CD14-positive monocyte (primary cell): ENCODE measurements at regions not wholly inside any gene's neighbourhood (a gene's known extent, or its start where the extent isn't known, plus 50 kb on each side); places are given as distances from the start of the nearest gene placed in this dataset.
A peak's percentile ranks its signal among the peaks of the same experiment; 100 is the strongest.
"Not testable (repeated sequence)": the region's sequence is repeated elsewhere in the genome, so short reads cannot be mapped to it uniquely, and the experiment has no call there.

Experiments
- DNase-seq, 3 donors: peaks; one replicate each; pipeline ENCODE4 v3.0.0-alpha.2; 2011 to 2022
- H2AFZ ChIP-seq: 2 replicates; pipeline ENCODE4 v1.6.0; 2012; ENCODE audit warnings: mild to moderate bottlenecking, low read depth, low read length, inconsistent platforms; ENCODE audit not compliant: insufficient read depth, poor library complexity, severe bottlenecking
- H3K27ac ChIP-seq, 2 donors: 1 replicate in 1 of 2; 2 replicates in 1 of 2; pipeline ENCODE4 v1.5.1; 2012 to 2013; ENCODE audit warnings: low read length in 2 of 2, control low read depth in 1 of 2, inconsistent platforms in 1 of 2, low read depth in 1 of 2, mild to moderate bottlenecking in 1 of 2
- H3K27me3 ChIP-seq, 2 donors: one replicate each; pipeline versions ENCODE4 v1.6.0 to v1.6.1; 2011 to 2013; ENCODE audit warnings: low read length in 2 of 2; ENCODE audit not compliant: control insufficient read depth in 2 of 2, insufficient read depth in 2 of 2
- H3K36me3 ChIP-seq, 2 donors: replicated peaks in 1 of 2; 1 replicate in 1 of 2; 2 replicates in 1 of 2; pipeline versions ENCODE4 v1.5.1 to v1.6.1; 2012 to 2013; ENCODE audit warnings: low read length in 2 of 2, control low read depth in 1 of 2, inconsistent platforms in 1 of 2, mild to moderate bottlenecking in 1 of 2; ENCODE audit not compliant: insufficient read depth in 2 of 2, control insufficient read depth in 1 of 2
- H3K4me1 ChIP-seq, 2 donors: 1 replicate in 1 of 2; 2 replicates in 1 of 2; pipeline versions ENCODE4 v1.5.1 to v1.6.1; 2012 to 2013; ENCODE audit warnings: low read length in 2 of 2, control low read depth in 1 of 2, inconsistent platforms in 1 of 2, mild to moderate bottlenecking in 1 of 2, moderate library complexity in 1 of 2; ENCODE audit not compliant: insufficient read depth in 2 of 2, control insufficient read depth in 1 of 2
- H3K4me2 ChIP-seq: replicated peaks from 2 replicates; pipeline ENCODE3; 2012; ENCODE audit warnings: low read length, moderate library complexity, mild to moderate bottlenecking; ENCODE audit not compliant: poor library complexity, severe bottlenecking; ENCODE audit errors: extremely low read depth
- H3K4me3 ChIP-seq, 3 experiments: fragments of 200-600 bp in 1 of 3; sonication (generic) in 1 of 3; replicated peaks in 1 of 3; 1 replicate in 2 of 3; 2 replicates in 1 of 3; pipeline ENCODE4 v1.5.1; 2011 to 2013; ENCODE audit warnings: low read length in 3 of 3, mild to moderate bottlenecking in 3 of 3, control low read depth in 2 of 3, low read depth in 2 of 3, inconsistent platforms in 1 of 3, moderate library complexity in 1 of 3
- H3K79me2 ChIP-seq: 2 replicates; pipeline ENCODE4 v1.6.0; 2012; ENCODE audit warnings: mild to moderate bottlenecking, control low read depth, inconsistent platforms, low read length, moderate library complexity; ENCODE audit not compliant: insufficient read depth
- H3K9ac ChIP-seq: 2 replicates; pipeline ENCODE4 v1.6.0; 2017; ENCODE audit warnings: low read length, mild to moderate bottlenecking; ENCODE audit not compliant: insufficient read depth, poor library complexity, severe bottlenecking
- H3K9me3 ChIP-seq, 2 donors: replicated peaks in 1 of 2; 1 replicate in 1 of 2; 2 replicates in 1 of 2; pipeline versions ENCODE4 v1.5.1 to v1.6.1; 2012 to 2013; ENCODE audit warnings: low read length in 2 of 2, control low read depth in 1 of 2; ENCODE audit not compliant: control insufficient read depth in 1 of 2, insufficient read depth in 1 of 2
- H4K20me1 ChIP-seq: 2 replicates; pipeline ENCODE4 v1.6.0; 2012; ENCODE audit warnings: mild to moderate bottlenecking, low read length, control low read depth, moderate library complexity; ENCODE audit not compliant: insufficient read depth
- H3K27ac Mint-ChIP-seq, 7 donors: one replicate each; pipeline ENCODE4 v1.8.0; 2020; ENCODE audit warnings: mild to moderate bottlenecking in 7 of 7, mixed read lengths in 7 of 7, moderate library complexity in 6 of 7, inconsistent platforms in 2 of 7
- H3K27me3 Mint-ChIP-seq, 3 donors: one replicate each; pipeline ENCODE4 v1.8.0; 2021 to 2022; ENCODE audit warnings: low read depth in 3 of 3, mild to moderate bottlenecking in 3 of 3, mixed read lengths in 3 of 3, moderate library complexity in 3 of 3, inconsistent platforms in 1 of 3
- H3K36me3 Mint-ChIP-seq, 2 donors: one replicate each; pipeline ENCODE4 v1.8.0; 2020; ENCODE audit warnings: mixed read lengths in 2 of 2, inconsistent platforms in 1 of 2, mild to moderate bottlenecking in 1 of 2
- H3K4me1 Mint-ChIP-seq: one replicate; pipeline ENCODE4 v1.8.0; 2020; ENCODE audit warnings: mild to moderate bottlenecking, mixed read lengths
- H3K4me3 Mint-ChIP-seq, 2 donors: one replicate each; pipeline ENCODE4 v1.8.0; 2020; ENCODE audit warnings: mild to moderate bottlenecking in 2 of 2, mixed read lengths in 2 of 2, moderate library complexity in 1 of 2
- H3K9me3 Mint-ChIP-seq, 7 donors: one replicate each; pipeline ENCODE4 v1.8.0; 2020 to 2022; ENCODE audit warnings: mixed read lengths in 7 of 7, mild to moderate bottlenecking in 6 of 7, moderate library complexity in 6 of 7, inconsistent platforms in 2 of 7
- WGBS: methylation state at CpG from one replicate; pipeline ENCODE4 v1.1.5; 2013; ENCODE audit warnings: missing lambda C conversion rate; ENCODE audit not compliant: insufficient coverage; 5-methylcytosine and 5-hydroxymethylcytosine counted together
- intact Hi-C, 2 donors: fragments of 100-400 bp; cut with micrococcal nuclease; formaldehyde crosslinking; loops; one replicate each; pipeline versions ENCODE4 v1.15.0 to v1.15.1; 2023
- TF ChIP-seq, protein P1 (sequence below): fragments of 200-600 bp; IDR thresholded peaks from one replicate; pipeline ENCODE4 v1.8.0; 2022; ENCODE audit warnings: antibody characterized with exemption, mild to moderate bottlenecking

DNA sequence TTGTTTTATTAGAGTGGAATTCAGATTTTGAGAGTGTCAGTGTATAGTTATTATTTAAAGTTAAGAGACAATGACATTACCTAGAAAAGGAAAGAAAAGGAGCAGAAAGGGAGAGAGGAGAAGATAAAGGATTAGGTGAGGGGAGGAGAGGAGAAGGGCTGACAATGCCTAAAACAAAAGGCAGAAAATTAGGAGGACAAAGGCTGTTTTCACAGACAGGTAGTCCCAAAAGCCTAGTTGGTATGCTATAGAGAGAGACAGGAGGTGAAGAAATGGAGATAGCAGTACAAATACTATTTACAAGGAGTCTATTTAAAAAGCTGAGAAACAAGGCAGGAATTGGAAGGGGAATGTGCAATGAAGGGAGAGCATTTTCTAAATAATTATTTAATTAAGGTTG lies 409.4 kb upstream of the ADGRB3 start:
- H3K4me1 Mint-ChIP-seq, result no peaks in the 10 kb centered on the region
- no peaks in the 10 kb centered on the region for H3K36me3 Mint-ChIP-seq

DNA sequence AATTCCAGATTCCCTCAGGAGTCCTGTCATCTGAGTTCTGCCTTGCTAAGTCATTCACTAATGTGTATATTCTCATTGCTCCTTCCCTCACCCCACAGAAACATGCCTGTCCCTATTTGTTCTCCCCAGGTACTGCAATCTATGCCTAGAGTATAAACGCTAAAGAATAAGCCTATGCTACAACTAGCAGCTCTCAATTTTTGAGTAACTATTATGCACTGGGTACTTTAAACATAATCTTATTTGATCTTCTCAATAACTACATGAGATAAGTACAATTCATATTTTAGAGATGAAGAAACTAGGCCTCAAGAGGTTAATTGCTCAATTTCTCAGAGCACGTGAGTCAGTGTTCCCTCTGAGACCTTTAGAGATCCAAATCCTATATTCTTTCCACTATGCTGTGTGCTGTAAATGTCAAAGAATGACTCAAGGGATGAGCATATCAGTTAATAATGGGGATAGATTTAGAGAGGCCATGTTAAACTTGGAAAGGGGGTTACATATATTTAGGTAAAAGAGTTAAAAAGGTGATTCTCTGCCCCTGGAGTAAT lies 423.8 kb upstream of the ADGRB3 start:
- H4K20me1 ChIP-seq, result no peaks in the 10 kb centered on the region
- no peak overlapping the region for H3K4me3 ChIP-seq
- no peaks in the 10 kb centered on the region for H3K4me1 ChIP-seq
- no peaks in the 10 kb centered on the region for H3K27me3 ChIP-seq
- H3K79me2 ChIP-seq, result no peaks in the 10 kb centered on the region
- TF ChIP-seq, protein P1, sequence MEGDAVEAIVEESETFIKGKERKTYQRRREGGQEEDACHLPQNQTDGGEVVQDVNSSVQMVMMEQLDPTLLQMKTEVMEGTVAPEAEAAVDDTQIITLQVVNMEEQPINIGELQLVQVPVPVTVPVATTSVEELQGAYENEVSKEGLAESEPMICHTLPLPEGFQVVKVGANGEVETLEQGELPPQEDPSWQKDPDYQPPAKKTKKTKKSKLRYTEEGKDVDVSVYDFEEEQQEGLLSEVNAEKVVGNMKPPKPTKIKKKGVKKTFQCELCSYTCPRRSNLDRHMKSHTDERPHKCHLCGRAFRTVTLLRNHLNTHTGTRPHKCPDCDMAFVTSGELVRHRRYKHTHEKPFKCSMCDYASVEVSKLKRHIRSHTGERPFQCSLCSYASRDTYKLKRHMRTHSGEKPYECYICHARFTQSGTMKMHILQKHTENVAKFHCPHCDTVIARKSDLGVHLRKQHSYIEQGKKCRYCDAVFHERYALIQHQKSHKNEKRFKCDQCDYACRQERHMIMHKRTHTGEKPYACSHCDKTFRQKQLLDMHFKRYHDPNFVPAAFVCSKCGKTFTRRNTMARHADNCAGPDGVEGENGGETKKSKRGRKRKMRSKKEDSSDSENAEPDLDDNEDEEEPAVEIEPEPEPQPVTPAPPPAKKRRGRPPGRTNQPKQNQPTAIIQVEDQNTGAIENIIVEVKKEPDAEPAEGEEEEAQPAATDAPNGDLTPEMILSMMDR, result no peak
- peaks cover 1 to 4% of the 10 kb centered on the region in 2 donors for H3K9me3 ChIP-seq
- Mint-ChIP-seq H3K36me3 (no peaks in the 10 kb centered on the region), H3K27me3 (no peaks in the 10 kb centered on the region), H3K4me3 (no peak overlapping the region), H3K4me1 (no peaks in the 10 kb centered on the region), H3K27ac (no peak overlapping the region), H3K9me3 (peaks cover 0 to 18% (median 8%) of the 10 kb centered on the region in 7 donors)
- no peak overlapping the region for H3K27ac ChIP-seq
- intact Hi-C loops, result no loop called here
- WGBS, result no CpG with 5 or more reads among the region's 2 CpGs
- H3K4me2 ChIP-seq, result no peak overlapping the region
- no peak for DNase-seq
- H2AFZ ChIP-seq, result no peak overlapping the region
- H3K9ac ChIP-seq, result no peak overlapping the region
- no peaks in the 10 kb centered on the region for H3K36me3 ChIP-seq

More for the DNA sequence above, 409.4 kb upstream of the ADGRB3 start:
- Histone ChIP-seq H3K4me1 (no peaks in the 10 kb centered on the region), H3K27me3 (no peaks in the 10 kb centered on the region), H3K79me2 (no peaks in the 10 kb centered on the region), H3K9me3 (no peaks in the 10 kb centered on the region), H3K4me2 (no peak overlapping the region), H3K36me3 (no peaks in the 10 kb centered on the region), H3K27ac (no peak overlapping the region), H4K20me1 (no peaks in the 10 kb centered on the region), H3K4me3 (no peak overlapping the region), H2AFZ (no peak overlapping the region), H3K9ac (no peak overlapping the region)
- Mint-ChIP-seq H3K27ac (no peak overlapping the region), H3K9me3 (peaks cover 0 to 2% (median 0%) of the 10 kb centered on the region in 7 donors), H3K4me3 (no peak overlapping the region), H3K27me3 (peaks cover 0 to 2% (median 0%) of the 10 kb centered on the region in 3 donors)
- intact Hi-C loops, result no loop called here
- no peak for DNase-seq
- TF ChIP-seq, protein P1, result no peak

DNA sequence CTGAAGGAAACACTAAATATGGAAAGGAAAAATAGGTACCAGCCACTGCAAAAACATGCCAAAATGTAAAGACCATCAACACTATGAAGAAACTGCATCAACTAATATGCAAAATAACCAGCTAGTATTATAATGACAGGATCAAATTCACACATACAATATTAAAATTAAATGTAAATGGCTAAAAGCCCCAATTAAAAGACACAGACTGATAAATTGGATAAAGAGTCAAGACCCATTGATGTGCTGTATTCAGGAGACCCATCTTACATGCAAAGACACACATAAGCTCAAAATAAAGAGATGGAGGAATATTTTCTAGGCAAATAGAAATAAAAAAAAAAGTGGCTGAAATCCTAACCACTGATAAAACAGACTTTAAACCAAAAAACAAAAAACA lies 427.5 kb upstream of the ADGRB3 start:
- H3K4me1 ChIP-seq, H3K4me3 ChIP-seq, intact Hi-C loops, H3K9ac ChIP-seq, H2AFZ ChIP-seq, H3K36me3 Mint-ChIP-seq, H3K27me3 Mint-ChIP-seq, H3K4me1 Mint-ChIP-seq, H3K4me2 ChIP-seq, H3K27ac ChIP-seq, H4K20me1 ChIP-seq, H3K27me3 ChIP-seq, H3K79me2 ChIP-seq, DNase-seq, H3K36me3 ChIP-seq, H3K4me3 Mint-ChIP-seq: not testable (repeated sequence)
- H3K27ac Mint-ChIP-seq, result peak overlapping the region in 1 of 7 donors; percentile 13
- H3K9me3 ChIP-seq, result peaks cover 14 to 18% of the 10 kb centered on the region in 2 donors
- peaks cover 2 to 18% (median 6%) of the 10 kb centered on the region in 7 donors for H3K9me3 Mint-ChIP-seq
